NCI-H1092 treated with DMSO at 0.1 percent for 48 hours (cell line): ENCODE measurements at regions not wholly inside any gene's neighbourhood (a gene's known extent, or its start where the extent isn't known, plus 50 kb on each side); places are given as distances from the start of the nearest gene placed in this dataset.
A peak's percentile ranks its signal among the peaks of the same experiment; 100 is the strongest.

Experiments
- DNase-seq: peaks from one replicate; lab custom pipeline; 2025; lab: John Stamatoyannopoulos, UW

- no peak for DNase-seq
Observed at GRCh38 chr6:209432-210103, 82.7 kb upstream of the DUSP22 start.

GRCh38 chr6:210104-210456, 82.2 kb upstream of the DUSP22 start:
- no peak for DNase-seq

GRCh38 chr6:210778-211374, 81.4 kb upstream of the DUSP22 start:
- peak; percentile 0 for DNase-seq

- no peak for DNase-seq
Observed at GRCh38 chr6:211871-212497, 80.3 kb upstream of the DUSP22 start.

- no peak for DNase-seq
Observed at GRCh38 chr6:213284-213683, 79.0 kb upstream of the DUSP22 start.

GRCh38 chr6:214428-214827, 77.9 kb upstream of the DUSP22 start:
- DNase-seq: no peak

GRCh38 chr6:215335-216034, 76.8 kb upstream of the DUSP22 start:
- DNase-seq: no peak

GRCh38 chr6:217048-217659, 75.1 kb upstream of the DUSP22 start:
- no peak for DNase-seq

- DNase-seq: no peak
Observed at GRCh38 chr6:218153-219018, 73.9 kb upstream of the DUSP22 start.

GRCh38 chr6:219019-219570, 73.2 kb upstream of the DUSP22 start:
- DNase-seq: no peak

GRCh38 chr6:219641-220198, 72.6 kb upstream of the DUSP22 start:
- DNase-seq: no peak

- DNase-seq: no peak
Observed at GRCh38 chr6:220312-220711, 72.0 kb upstream of the DUSP22 start.

GRCh38 chr6:220721-221475, 71.4 kb upstream of the DUSP22 start:
- no peak for DNase-seq

GRCh38 chr6:221531-222349, 70.5 kb upstream of the DUSP22 start:
- no peak for DNase-seq

- DNase-seq: no peak
Observed at GRCh38 chr6:222468-222867, 69.8 kb upstream of the DUSP22 start.

- DNase-seq: no peak
Observed at GRCh38 chr6:223136-223535, 69.2 kb upstream of the DUSP22 start.

- no peak for DNase-seq
Observed at GRCh38 chr6:223763-224162, 68.5 kb upstream of the DUSP22 start.

- no peak for DNase-seq
Observed at GRCh38 chr6:224350-224749, 67.9 kb upstream of the DUSP22 start.

- DNase-seq: no peak
Observed at GRCh38 chr6:225121-225721, 67.1 kb upstream of the DUSP22 start.
